A549 (cell line): ENCODE measurements at regions not wholly inside any gene's neighbourhood (a gene's known extent, or its start where the extent isn't known, plus 50 kb on each side); places are given as distances from the start of the nearest gene placed in this dataset.

Experiments used
- ATAC-seq, 2 experiments: fragments of 200-7000 bp in 1 of 2; fragments of >200 bp in 1 of 2; cut with Nextera tagmentation in 1 of 2; cut with Tn5 transposase in 1 of 2; 3 replicates each; pipeline versions ENCODE4 v1.8.0 to v1.9.1; 2018 to 2020; ENCODE audit warnings: mild to moderate bottlenecking in 1 of 2, moderate library complexity in 1 of 2
- CTCF ChIA-PET: fragments of 300-600 bp; sonication (Branson Sonifier 250); formaldehyde crosslinking; extraction: SDS; loops from one replicate; lab custom pipeline; 2021; ENCODE audit warnings: antibody characterized with exemption, inconsistent platforms; lab: Yijun Ruan, JAX
- POLR2A ChIA-PET: fragments of 350-600 bp; formaldehyde crosslinking; extraction: SDS; loops from one replicate; lab custom pipeline; 2021; ENCODE audit warnings: antibody characterized with exemption, inconsistent platforms; lab: Yijun Ruan, JAX
- DNase-seq, 2 experiments: peaks; one replicate each; pipeline versions ENCODE4 v3.0.0 to v3.0.0-alpha.2; 2011 to 2016; ENCODE audit warnings: low read depth in 1 of 2, low spot score in 1 of 2
- FAIRE-seq: peaks from 2 replicates; lab custom pipeline; 2011; peaks lifted over from hg19 to GRCh38; lab: Jason Lieb, UNC
- H3K27ac ChIP-seq, 2 experiments: fragments of >200 bp; sonication (Bioruptor Twin); formaldehyde crosslinking; 3 replicates each; pipeline ENCODE4 v1.5.1; 2016 to 2017
- H3K4me1 ChIP-seq: fragments of >200 bp; sonication (Bioruptor Twin); formaldehyde crosslinking; 3 replicates; pipeline ENCODE4 v1.6.1; 2016
- H3K4me2 ChIP-seq: fragments of >200 bp; sonication (Bioruptor Twin); formaldehyde crosslinking; 3 replicates; pipeline ENCODE4 v1.6.1; 2016
- H3K4me3 ChIP-seq: fragments of >200 bp; sonication (Bioruptor Twin); formaldehyde crosslinking; 3 replicates; pipeline ENCODE4 v1.5.1; 2016
- H3K9me3 ChIP-seq: fragments of >200 bp; sonication (Bioruptor Twin); formaldehyde crosslinking; 3 replicates; pipeline ENCODE4 v1.6.1; 2016
- CBX2 ChIP-seq: fragments of 200-600 bp; sonication (generic); IDR thresholded peaks from 2 replicates; pipeline ENCODE4 v1.6.1; 2016; ENCODE audit warnings: low read depth, mild to moderate bottlenecking, borderline replicate concordance
- CBX8 ChIP-seq: fragments of 200-600 bp; sonication (generic); IDR thresholded peaks from 2 replicates; pipeline ENCODE4 v1.6.1; 2016
- CHD2 ChIP-seq: fragments of 150-350 bp; IDR thresholded peaks from 2 replicates; pipeline ENCODE4 v1.6.1; 2014; ENCODE audit warnings: low read length; ENCODE audit not compliant: partially characterized antibody
- CHD4 ChIP-seq: fragments of 200-600 bp; sonication (generic); IDR thresholded peaks from 2 replicates; pipeline ENCODE4 v1.6.1; 2016; ENCODE audit warnings: antibody characterized with exemption, mild to moderate bottlenecking, borderline replicate concordance
- CTCF ChIP-seq: fragments of >200 bp; sonication (Bioruptor Twin); formaldehyde crosslinking; IDR thresholded peaks from 3 replicates; pipeline ENCODE4 v1.5.1; 2016
- EHF ChIP-seq: fragments of 250-450 bp; sonication (Bioruptor Pico); IDR thresholded peaks from 2 replicates; pipeline ENCODE4 v1.5.0; 2020; ENCODE audit warnings: mild to moderate bottlenecking
- EHMT2 ChIP-seq: fragments of 200-600 bp; sonication (generic); IDR thresholded peaks from 2 replicates; pipeline ENCODE4 v1.6.1; 2016; ENCODE audit warnings: antibody characterized with exemption, low read depth, mild to moderate bottlenecking, moderate library complexity
- ELK1 ChIP-seq: fragments of 150-350 bp; IDR thresholded peaks from 2 replicates; pipeline ENCODE4 v1.6.1; 2014; ENCODE audit warnings: low read depth, mild to moderate bottlenecking, low read length
- FOSB ChIP-seq: fragments of 250-450 bp; sonication (Bioruptor Pico); IDR thresholded peaks from 2 replicates; pipeline ENCODE4 v1.5.0; 2020; ENCODE audit warnings: mild to moderate bottlenecking, moderate library complexity
- FOSL2 ChIP-seq, 2 experiments: fragments of 450-650 bp in 1 of 2; fragments of >200 bp in 1 of 2; sonication (Bioruptor Twin) in 1 of 2; formaldehyde crosslinking; IDR thresholded peaks; 2 replicates each; pipeline versions ENCODE4 v1.5.0 to v1.6.1; 2016 to 2020; ENCODE audit warnings: mild to moderate bottlenecking in 1 of 2, moderate library complexity in 1 of 2
- HES2 ChIP-seq: fragments of >200 bp; sonication (Bioruptor Twin); formaldehyde crosslinking; IDR thresholded peaks from 2 replicates; pipeline ENCODE4 v1.6.1; 2016
- HEYL ChIP-seq: fragments of 250-450 bp; sonication (Bioruptor Pico); IDR thresholded peaks from 2 replicates; pipeline ENCODE4 v1.8.0; 2021; ENCODE audit warnings: mild to moderate bottlenecking, moderate library complexity
- HOXB13 ChIP-seq: fragments of 250-450 bp; sonication (Bioruptor Pico); IDR thresholded peaks from 2 replicates; pipeline ENCODE4 v1.5.0; 2020; ENCODE audit warnings: low read depth, mild to moderate bottlenecking, moderate library complexity
- JUN ChIP-seq, 2 experiments: fragments of >200 bp; sonication (Bioruptor Twin); formaldehyde crosslinking; IDR thresholded peaks; 2 replicates in 1 of 2; 3 replicates in 1 of 2; pipeline ENCODE4 v1.6.1; 2016 to 2017
- KDM5A ChIP-seq: fragments of 200-600 bp; sonication (generic); IDR thresholded peaks from 2 replicates; pipeline ENCODE4 v1.6.1; 2016; ENCODE audit warnings: antibody characterized with exemption, mild to moderate bottlenecking
- MAFK ChIP-seq: fragments of 450-650 bp; IDR thresholded peaks from 2 replicates; pipeline ENCODE4 v1.6.1; 2014; ENCODE audit not compliant: partially characterized antibody
- MAZ ChIP-seq: fragments of 150-350 bp; IDR thresholded peaks from 2 replicates; pipeline ENCODE4 v1.6.1; 2014; ENCODE audit warnings: antibody characterized with exemption, low read depth, low read length, borderline replicate concordance
- MYC ChIP-seq: IDR thresholded peaks from 2 replicates; pipeline ENCODE4 v1.6.1; 2012; ENCODE audit warnings: mild to moderate bottlenecking, inconsistent platforms, low read length, improper control_type of control experiment, borderline replicate concordance
- NR3C1 ChIP-seq: fragments of >200 bp; sonication (Bioruptor Twin); formaldehyde crosslinking; IDR thresholded peaks from 3 replicates; pipeline ENCODE4 v1.6.1; 2017
- PHF8 ChIP-seq: fragments of 200-600 bp; sonication (generic); IDR thresholded peaks from 2 replicates; pipeline ENCODE4 v1.6.1; 2016; ENCODE audit warnings: low read depth, mild to moderate bottlenecking, antibody characterized with exemption, moderate library complexity, borderline replicate concordance
- POLR2A ChIP-seq: IDR thresholded peaks from 2 replicates; pipeline ENCODE4 v1.6.1; 2012; ENCODE audit warnings: mild to moderate bottlenecking, low read length
- RAD21 ChIP-seq, 2 experiments: fragments of >200 bp in 1 of 2; sonication (Bioruptor Twin) in 1 of 2; formaldehyde crosslinking in 1 of 2; IDR thresholded peaks in 1 of 2; conservative IDR thresholded peaks in 1 of 2; 2 replicates in 1 of 2; 3 replicates in 1 of 2; pipeline ENCODE4 v1.6.1; 2012 to 2018; ENCODE audit warnings: inconsistent platforms in 1 of 2
- RCOR1 ChIP-seq: fragments of 150-350 bp; IDR thresholded peaks from 2 replicates; pipeline ENCODE4 v1.6.1; 2014; ENCODE audit warnings: antibody characterized with exemption, low read length, low read depth
- RNF2 ChIP-seq: fragments of 200-600 bp; sonication (generic); IDR thresholded peaks from 2 replicates; pipeline ENCODE4 v1.6.1; 2016; ENCODE audit warnings: low read depth, mild to moderate bottlenecking, antibody characterized with exemption, moderate library complexity, borderline replicate concordance
- TFCP2L1 ChIP-seq: fragments of 250-450 bp; sonication (Bioruptor Pico); IDR thresholded peaks from 2 replicates; pipeline ENCODE4 v1.5.0; 2021; ENCODE audit warnings: mild to moderate bottlenecking
- ZFP36 ChIP-seq: fragments of 450-650 bp; IDR thresholded peaks from 2 replicates; pipeline ENCODE4 v1.6.1; 2014; ENCODE audit warnings: borderline replicate concordance; ENCODE audit not compliant: partially characterized antibody
- ZNF302 ChIP-seq: fragments of 250-450 bp; sonication (Bioruptor Pico); IDR thresholded peaks from 2 replicates; pipeline ENCODE4 v1.9.0; 2021; ENCODE audit warnings: inconsistent platforms, mild to moderate bottlenecking, moderate library complexity
- WGBS: methylation state at CpG from one replicate; pipeline ENCODE4 v1.1.6; 2017; ENCODE audit errors: missing lambda C conversion rate; 5-methylcytosine and 5-hydroxymethylcytosine counted together

GRCh38 chr2:19691892-19692291, 209.9 kb downstream of the TTC32 start:
- Histone ChIP-seq H3K9me3 (peaks cover 8% of the 10 kb centered on the region; the same call in 1 of the 3 replicates), H3K4me1 (no peaks in the 10 kb centered on the region), H3K27ac (no peak overlapping the region), H3K4me3 (no peak overlapping the region), H3K4me2 (no peak overlapping the region)
- FAIRE-seq (no peak), ATAC-seq (no peak), DNase-seq (no peak)
- ChIA-PET POLR2A (no interaction called here), CTCF (no interaction called here)
- TF ChIP-seq MAFK (no peak), RAD21 (conservative IDR thresholded peaks at IDR 0.05 in 1 of 2, IDR thresholded peaks at IDR 0.05 in 1 of 2) (no peak), FOSB (CRISPR knock-in tag) (no peak), ZNF302 (CRISPR knock-in tag) (no peak), HES2 (no peak), EHMT2 (no peak), KDM5A (no peak), CHD4 (no peak), CHD2 (no peak), CBX2 (no peak), PHF8 (no peak), ZFP36 (no peak), HEYL (CRISPR knock-in tag) (no peak), TFCP2L1 (CRISPR knock-in tag) (no peak), FOSL2 (IDR thresholded peaks at IDR 0.05) (no peak), FOSL2 (CRISPR knock-in tag; IDR thresholded peaks at IDR 0.05) (no peak), MYC (no peak), RNF2 (no peak), JUN (IDR thresholded peaks at IDR 0.05) (no peak)
- 92% methylated on average over 1 of the region's 1 CpG for WGBS

- FAIRE-seq, result no peak
- ATAC-seq, result no peak
- ChIA-PET CTCF (no interaction called here), POLR2A (no interaction called here)
- DNase-seq, result no peak
- 66% methylated on average over 2 of the region's 3 CpGs for WGBS
- TF ChIP-seq ELK1 (no peak), MYC (no peak), ZFP36 (no peak), POLR2A (no peak), CBX8 (no peak), HEYL (CRISPR knock-in tag) (no peak), EHF (CRISPR knock-in tag) (no peak), NR3C1 (no peak), RCOR1 (no peak), CTCF (no peak), MAZ (no peak), HOXB13 (CRISPR knock-in tag) (no peak)
- Histone ChIP-seq H3K4me3 (no peak overlapping the region), H3K4me1 (peaks cover 8% of the 10 kb centered on the region; the same call in 2 of the 3 replicates), H3K4me2 (no peak overlapping the region), H3K9me3 (no peaks in the 10 kb centered on the region), H3K27ac (no peak overlapping the region)
These were observed 211.4 kb downstream of the TTC32 start for GRCh38 chr2:19690429-19690828.
